Activated naive CD4-positive, alpha-beta T cell treated with anti-CD3 and anti-CD28 coated beads, Interleukin-2, amount 10 ng/mL, durations not matched to agents 7 days and 5 days (primary cell): ENCODE measurements at regions not wholly inside any gene's neighbourhood (a gene's known extent, or its start where the extent isn't known, plus 50 kb on each side); places are given as distances from the start of the nearest gene placed in this dataset.
A peak's percentile ranks its signal among the peaks of the same experiment; 100 is the strongest.
"Not testable (repeated sequence)": the region's sequence is repeated elsewhere in the genome, so short reads cannot be mapped to it uniquely, and the experiment has no call there.

Experiments
- CTCF ChIA-PET: fragments of 350-600 bp; sonication (Branson Sonifier 250); formaldehyde crosslinking; loops from one replicate; lab custom pipeline; 2021; ENCODE audit warnings: antibody characterized with exemption; lab: Charles Lee
- DNase-seq: peaks from one replicate; pipeline ENCODE4 v3.0.0-alpha.2; 2020
- H3K27ac Mint-ChIP-seq: one replicate; pipeline ENCODE4 v1.8.0; 2021; ENCODE audit warnings: mild to moderate bottlenecking, moderate library complexity, mixed read lengths
- H3K27me3 Mint-ChIP-seq: one replicate; pipeline ENCODE4 v1.8.0; 2021; ENCODE audit warnings: mild to moderate bottlenecking, mixed read lengths
- H3K36me3 Mint-ChIP-seq: one replicate; pipeline ENCODE4 v1.8.0; 2021; ENCODE audit warnings: mixed read lengths
- H3K4me1 Mint-ChIP-seq: one replicate; pipeline ENCODE4 v1.8.0; 2021; ENCODE audit warnings: mixed read lengths
- H3K4me3 Mint-ChIP-seq: one replicate; pipeline ENCODE4 v1.8.0; 2021; ENCODE audit warnings: mild to moderate bottlenecking, moderate library complexity, mixed read lengths
- H3K9me3 Mint-ChIP-seq: one replicate; pipeline ENCODE4 v1.8.0; 2021; ENCODE audit warnings: mixed read lengths

GRCh38 chr21:23926430-23926829, 1680.9 kb downstream of the MRPL39 start:
- peaks cover 18% of the 10 kb centered on the region for H3K4me1 Mint-ChIP-seq
- H3K36me3 Mint-ChIP-seq, H3K9me3 Mint-ChIP-seq, DNase-seq, H3K4me3 Mint-ChIP-seq, H3K27ac Mint-ChIP-seq, H3K27me3 Mint-ChIP-seq, CTCF ChIA-PET: not testable (repeated sequence)

- no peak overlapping the region for H3K27ac Mint-ChIP-seq
- H3K4me1 Mint-ChIP-seq = peaks cover 21% of the 10 kb centered on the region
- no peaks in the 10 kb centered on the region for H3K36me3 Mint-ChIP-seq
- no peak for DNase-seq
- peaks cover 5% of the 10 kb centered on the region for H3K27me3 Mint-ChIP-seq
- no peak overlapping the region for H3K4me3 Mint-ChIP-seq
- CTCF ChIA-PET = no interaction called here
- H3K9me3 Mint-ChIP-seq = no peaks in the 10 kb centered on the region
Observed at GRCh38 chr21:23921670-23922418, 1685.4 kb downstream of the MRPL39 start.

GRCh38 chr21:23900727-23901126, 1706.6 kb downstream of the MRPL39 start:
- Mint-ChIP-seq H3K4me3 (no peak overlapping the region), H3K4me1 (no peaks in the 10 kb centered on the region), H3K9me3 (peaks cover 4% of the 10 kb centered on the region), H3K27me3 (no peaks in the 10 kb centered on the region), H3K36me3 (no peaks in the 10 kb centered on the region), H3K27ac (no peak overlapping the region)
- DNase-seq = no peak
- CTCF ChIA-PET = no interaction called here

GRCh38 chr21:23899561-23899960, 1707.7 kb downstream of the MRPL39 start:
- H3K4me3 Mint-ChIP-seq = no peak overlapping the region
- no peak overlapping the region for H3K27ac Mint-ChIP-seq
- no peak for DNase-seq
- no peaks in the 10 kb centered on the region for H3K27me3 Mint-ChIP-seq
- no peaks in the 10 kb centered on the region for H3K4me1 Mint-ChIP-seq
- H3K36me3 Mint-ChIP-seq = no peaks in the 10 kb centered on the region
- H3K9me3 Mint-ChIP-seq = peaks cover 4% of the 10 kb centered on the region
- CTCF ChIA-PET = no interaction called here

GRCh38 chr21:23890652-23891051, 1716.6 kb downstream of the MRPL39 start:
- CTCF ChIA-PET = no interaction called here
- H3K4me3 Mint-ChIP-seq = no peak overlapping the region
- H3K27ac Mint-ChIP-seq = no peak overlapping the region
- H3K27me3 Mint-ChIP-seq = peaks cover 4% of the 10 kb centered on the region
- peaks cover 18% of the 10 kb centered on the region for H3K4me1 Mint-ChIP-seq
- no peaks in the 10 kb centered on the region for H3K9me3 Mint-ChIP-seq
- H3K36me3 Mint-ChIP-seq = no peaks in the 10 kb centered on the region
- no peak for DNase-seq

DNA sequence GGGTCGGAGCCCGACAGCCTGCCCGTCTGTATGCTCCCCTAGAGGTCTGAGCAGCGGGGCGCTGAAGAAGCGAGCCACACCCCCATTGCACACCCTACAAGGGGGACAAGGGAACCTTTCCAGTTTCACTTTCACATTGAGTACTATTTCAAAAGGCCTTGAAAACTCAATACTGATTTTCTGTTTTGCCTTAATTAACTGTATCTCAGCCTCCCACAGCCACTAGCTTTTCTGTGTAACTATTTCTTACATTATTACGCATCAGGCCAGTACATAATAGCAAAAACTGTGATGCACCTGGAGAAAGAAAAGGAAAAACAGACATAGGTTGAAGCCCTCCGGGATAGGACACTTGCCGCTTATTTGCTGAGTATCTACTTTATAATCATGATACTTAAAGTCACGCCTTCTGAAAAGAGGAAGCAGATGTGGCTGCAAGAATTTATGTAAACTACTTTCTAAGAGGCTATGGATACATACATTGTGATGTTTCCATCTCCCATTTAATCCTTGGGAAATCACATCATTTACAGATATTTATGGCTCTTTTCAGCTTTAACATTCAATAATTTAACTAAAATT, 1719.5 kb downstream of the MRPL39 start:
- CTCF ChIA-PET = interaction anchor here (0.8 kb wide), 1 partner anchor 81 kb away, joined by 4 read pairs; no protein-coding TSS in a partner anchor
- Mint-ChIP-seq H3K36me3 (no peaks in the 10 kb centered on the region), H3K4me1 (peaks cover 18% of the 10 kb centered on the region), H3K27ac (peak overlapping the region; percentile 86), H3K4me3 (peak overlapping the region; percentile 73), H3K27me3 (peaks cover 4% of the 10 kb centered on the region), H3K9me3 (no peaks in the 10 kb centered on the region)
- DNase-seq = peak; percentile 60

GRCh38 chr21:23886828-23887724, 1720.2 kb downstream of the MRPL39 start:
- H3K9me3 Mint-ChIP-seq = no peaks in the 10 kb centered on the region
- H3K4me1 Mint-ChIP-seq = peaks cover 18% of the 10 kb centered on the region
- H3K27me3 Mint-ChIP-seq = peaks cover 4% of the 10 kb centered on the region
- no peaks in the 10 kb centered on the region for H3K36me3 Mint-ChIP-seq
- CTCF ChIA-PET = interaction anchor here (0.8 kb wide), 1 partner anchor 82 kb away, joined by 4 read pairs; no protein-coding TSS in a partner anchor
- peak overlapping the region; percentile 86 for H3K27ac Mint-ChIP-seq
- peak overlapping the region; percentile 73 for H3K4me3 Mint-ChIP-seq
- DNase-seq = no peak

DNA sequence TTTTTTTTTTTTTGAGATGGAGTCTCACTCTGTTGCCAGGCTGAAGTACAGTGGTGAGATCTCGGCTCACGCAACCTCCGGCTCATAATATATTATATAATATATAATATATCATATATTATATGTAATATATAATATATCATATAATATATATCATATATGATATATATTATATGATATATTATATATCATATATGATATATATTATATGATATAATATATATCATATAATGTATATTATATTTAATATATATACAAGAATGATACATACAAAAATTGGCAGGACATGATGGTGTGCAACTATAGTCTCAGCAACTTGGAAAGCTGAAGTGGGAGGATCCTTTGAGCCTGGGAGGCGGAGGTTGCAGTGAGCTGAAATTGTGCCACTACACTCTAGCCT, 1725.5 kb downstream of the MRPL39 start:
- H3K36me3 Mint-ChIP-seq = no peaks in the 10 kb centered on the region
- no peaks in the 10 kb centered on the region for H3K27me3 Mint-ChIP-seq
- H3K4me3 Mint-ChIP-seq = no peak overlapping the region
- CTCF ChIA-PET = no interaction called here
- no peak for DNase-seq
- H3K4me1 Mint-ChIP-seq = peaks cover 2% of the 10 kb centered on the region
- no peak overlapping the region for H3K27ac Mint-ChIP-seq
- no peaks in the 10 kb centered on the region for H3K9me3 Mint-ChIP-seq

GRCh38 chr21:23876925-23877558, 1730.2 kb downstream of the MRPL39 start:
- no peaks in the 10 kb centered on the region for H3K9me3 Mint-ChIP-seq
- CTCF ChIA-PET = interaction anchor here (0.9 kb wide), 1 partner anchor 22 kb away, joined by 3 read pairs; no protein-coding TSS in a partner anchor
- H3K27ac Mint-ChIP-seq = no peak overlapping the region
- no peak for DNase-seq
- no peaks in the 10 kb centered on the region for H3K36me3 Mint-ChIP-seq
- H3K4me1 Mint-ChIP-seq = no peaks in the 10 kb centered on the region
- H3K27me3 Mint-ChIP-seq = peaks cover 3% of the 10 kb centered on the region
- H3K4me3 Mint-ChIP-seq = no peak overlapping the region

- peaks cover 3% of the 10 kb centered on the region for H3K27me3 Mint-ChIP-seq
- H3K27ac Mint-ChIP-seq = no peak overlapping the region
- DNase-seq = no peak
- H3K4me3 Mint-ChIP-seq = no peak overlapping the region
- H3K9me3 Mint-ChIP-seq = no peaks in the 10 kb centered on the region
- CTCF ChIA-PET = no interaction called here
- no peaks in the 10 kb centered on the region for H3K4me1 Mint-ChIP-seq
- H3K36me3 Mint-ChIP-seq = no peaks in the 10 kb centered on the region
Observed at GRCh38 chr21:23874271-23874670, 1733.0 kb downstream of the MRPL39 start.

GRCh38 chr21:23861911-23862504, 1745.3 kb downstream of the MRPL39 start:
- no peaks in the 10 kb centered on the region for H3K27me3 Mint-ChIP-seq
- H3K9me3 Mint-ChIP-seq = no peaks in the 10 kb centered on the region
- peak overlapping the region; percentile 51 for H3K27ac Mint-ChIP-seq
- H3K36me3 Mint-ChIP-seq = no peaks in the 10 kb centered on the region
- no peak overlapping the region for H3K4me3 Mint-ChIP-seq
- peaks cover 27% of the 10 kb centered on the region for H3K4me1 Mint-ChIP-seq
- no peak for DNase-seq
- CTCF ChIA-PET = no interaction called here

DNA sequence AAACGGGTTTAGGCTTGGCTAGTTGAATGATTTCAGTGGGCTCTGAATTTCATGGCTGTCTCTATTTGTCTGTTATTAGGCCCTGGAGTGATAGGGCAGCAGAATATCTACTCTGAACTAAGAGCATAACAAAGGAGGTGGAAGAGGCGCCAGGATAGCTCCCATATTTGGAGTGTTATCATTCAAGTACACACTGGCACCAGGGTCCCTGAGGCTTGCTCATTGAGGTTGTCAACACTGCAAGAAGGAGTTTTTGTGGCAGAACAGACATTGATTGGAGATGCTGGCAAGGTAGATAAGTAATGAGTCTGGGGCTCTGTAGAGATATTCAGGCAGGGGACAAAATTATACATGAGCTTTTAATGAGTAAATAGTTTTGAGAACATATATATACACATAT, 1748.4 kb downstream of the MRPL39 start:
- no peak for DNase-seq
- peaks cover 28% of the 10 kb centered on the region for H3K4me1 Mint-ChIP-seq
- no peak overlapping the region for H3K27ac Mint-ChIP-seq
- H3K27me3 Mint-ChIP-seq = peaks cover under 1% of the 10 kb centered on the region
- H3K9me3 Mint-ChIP-seq = no peaks in the 10 kb centered on the region
- H3K4me3 Mint-ChIP-seq = no peak overlapping the region
- CTCF ChIA-PET = no interaction called here
- no peaks in the 10 kb centered on the region for H3K36me3 Mint-ChIP-seq

- no peak for DNase-seq
- Mint-ChIP-seq H3K36me3 (no peaks in the 10 kb centered on the region), H3K4me1 (peaks cover 9% of the 10 kb centered on the region), H3K9me3 (no peaks in the 10 kb centered on the region), H3K4me3 (no peak overlapping the region), H3K27ac (no peak overlapping the region), H3K27me3 (peaks cover 8% of the 10 kb centered on the region)
- CTCF ChIA-PET = interaction anchor here (0.8 to 4.5 kb wide), 4 partner anchors 23 to 192 kb away, joined by 3 to 29 read pairs (median 4); no protein-coding TSS in a partner anchor
Observed at GRCh38 chr21:23853796-23854379, 1753.4 kb downstream of the MRPL39 start.
